NOMO-1 treated with DMSO at 0.1 percent for 48 hours (cell line): ENCODE measurements at regions not wholly inside any gene's neighbourhood (a gene's known extent, or its start where the extent isn't known, plus 50 kb on each side); places are given as distances from the start of the nearest gene placed in this dataset.

Experiments used
- DNase-seq: peaks from one replicate; lab custom pipeline; 2025; ENCODE audit not compliant: unreplicated experiment; lab: John Stamatoyannopoulos, UW

DNA sequence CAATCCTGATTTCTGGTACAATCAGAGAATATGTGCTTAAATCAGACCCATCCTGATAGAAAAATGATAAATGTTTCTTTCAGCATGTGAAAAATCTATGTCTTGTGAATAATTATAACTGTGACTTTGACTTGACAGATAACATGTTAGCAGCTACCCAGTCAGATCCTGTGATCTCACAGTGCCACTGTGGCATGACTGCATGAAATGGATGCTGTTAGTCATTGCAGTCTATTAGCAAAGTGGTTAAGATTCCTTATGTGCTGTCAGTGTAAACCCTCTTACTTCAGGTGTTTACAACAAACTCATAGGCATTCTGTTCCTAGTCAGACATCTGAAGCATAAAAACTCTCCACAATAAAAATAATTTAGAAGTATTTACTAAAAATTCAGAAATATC, 244.6 kb upstream of the RND3 start:
- DNase-seq, result no peak

DNA sequence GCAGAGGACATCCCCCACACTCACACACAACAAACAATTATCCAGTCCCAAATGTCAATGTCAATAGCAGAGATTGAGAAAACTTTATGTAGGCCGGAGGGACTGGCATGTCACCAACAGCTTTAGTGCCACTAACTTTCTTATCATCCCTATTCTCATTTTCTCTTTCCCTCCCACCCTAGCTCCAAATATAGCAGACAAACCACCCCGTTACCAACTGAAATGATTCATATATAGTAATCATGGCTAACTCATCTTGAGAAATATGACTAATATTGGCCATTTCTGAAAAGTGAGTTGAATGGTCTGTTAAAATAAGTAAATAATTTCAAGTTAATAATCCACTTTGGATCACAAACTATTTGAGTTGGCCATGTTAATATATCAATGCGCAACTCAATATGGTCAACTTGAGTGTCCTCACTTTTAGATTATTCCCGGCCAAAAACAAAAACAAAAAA, 242.1 kb upstream of the RND3 start:
- DNase-seq, result no peak

DNA sequence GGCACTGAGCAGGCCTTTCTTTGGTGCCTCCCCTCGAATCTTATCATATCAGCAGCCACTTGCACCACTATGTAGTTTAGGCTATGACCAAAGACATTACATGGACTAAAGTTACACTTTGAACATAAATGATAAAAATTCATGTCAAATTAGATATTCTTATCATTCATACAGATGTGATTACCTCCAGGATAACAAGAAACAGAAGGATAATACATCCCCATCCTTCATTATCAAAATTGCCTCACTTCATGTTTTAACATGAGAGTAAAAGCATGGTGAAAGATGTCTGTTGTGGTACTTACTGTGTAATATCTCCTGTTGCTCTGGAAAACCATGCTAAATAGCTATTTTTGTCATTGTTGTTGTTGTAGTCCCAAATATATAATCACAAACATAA, 230.8 kb upstream of the RND3 start:
- no peak for DNase-seq

DNA sequence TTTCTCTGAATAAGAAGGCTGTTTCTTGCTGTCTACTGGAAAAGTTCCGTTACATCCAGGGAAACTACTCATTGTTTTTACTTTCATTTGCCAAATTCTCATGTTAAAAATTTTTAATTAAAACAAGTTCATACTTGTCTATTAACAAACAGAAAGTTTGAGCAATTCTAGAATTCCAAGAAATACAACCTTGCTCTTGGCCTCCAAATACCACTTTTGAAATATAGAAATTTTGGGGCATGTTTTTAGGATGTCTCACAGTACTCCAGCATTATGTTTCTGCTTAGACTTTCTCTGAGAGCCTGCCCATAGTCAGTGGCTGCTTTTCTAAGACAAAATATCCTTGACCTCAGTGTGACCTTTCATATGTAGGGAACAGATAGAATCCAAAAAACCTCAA, 228.7 kb upstream of the RND3 start:
- DNase-seq, result no peak

DNA sequence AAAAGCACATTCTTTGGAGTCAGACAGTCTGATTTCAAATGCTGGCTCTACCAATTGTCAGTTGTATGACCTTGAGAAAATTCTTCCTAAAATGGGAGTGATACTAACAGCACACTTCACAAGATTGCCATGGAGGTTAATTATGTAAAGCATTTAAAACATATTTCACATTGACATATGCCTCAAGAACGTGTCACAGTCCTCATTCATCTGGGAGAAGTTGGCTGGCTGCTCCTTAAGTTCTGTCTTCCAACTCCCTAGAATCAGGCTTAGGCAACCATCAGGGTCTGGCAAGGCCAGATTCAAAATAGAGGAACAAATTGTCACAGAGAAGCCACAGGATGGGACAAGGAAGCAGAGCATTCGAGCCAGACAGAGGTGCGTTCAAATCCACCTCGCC, 228.0 kb upstream of the RND3 start:
- DNase-seq, result no peak

DNA sequence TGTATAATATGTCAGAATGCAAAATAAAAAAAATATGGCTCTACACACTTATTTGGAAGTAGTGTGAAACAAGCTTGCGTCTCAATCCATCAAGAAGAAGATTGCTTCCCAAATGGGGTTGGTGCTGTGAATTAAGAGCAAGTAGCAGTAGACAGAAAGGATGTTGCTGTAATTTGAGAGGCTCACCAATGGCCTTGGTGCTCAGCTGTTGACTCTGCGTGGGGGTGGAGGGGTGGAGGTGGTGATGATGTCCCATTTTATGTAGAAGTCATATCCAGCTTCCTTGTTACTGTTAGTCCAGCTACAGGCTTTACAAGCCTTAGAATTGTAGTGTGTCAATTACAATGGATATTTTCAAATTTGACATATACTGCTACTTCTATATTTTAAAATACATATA, 223.4 kb upstream of the RND3 start:
- DNase-seq, result no peak

DNA sequence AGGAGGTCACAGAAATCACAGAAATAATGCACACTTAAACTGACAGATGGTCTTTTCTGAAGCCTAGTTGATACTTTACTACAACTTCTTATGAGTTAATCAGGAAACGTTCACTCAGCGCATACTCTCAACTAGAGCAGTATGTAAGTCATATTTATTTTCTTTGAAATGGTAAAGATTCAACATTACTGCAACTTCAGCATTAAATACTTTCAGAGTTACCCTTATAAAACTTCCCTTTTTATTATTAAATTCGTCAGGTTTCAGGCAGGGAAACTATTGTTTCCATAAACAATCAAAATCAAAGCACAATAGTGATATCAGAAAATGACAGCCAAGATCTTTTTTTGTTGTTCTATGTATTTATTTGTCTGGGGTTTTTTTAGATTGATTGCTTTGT, 222.6 kb upstream of the RND3 start:
- no peak for DNase-seq

DNA sequence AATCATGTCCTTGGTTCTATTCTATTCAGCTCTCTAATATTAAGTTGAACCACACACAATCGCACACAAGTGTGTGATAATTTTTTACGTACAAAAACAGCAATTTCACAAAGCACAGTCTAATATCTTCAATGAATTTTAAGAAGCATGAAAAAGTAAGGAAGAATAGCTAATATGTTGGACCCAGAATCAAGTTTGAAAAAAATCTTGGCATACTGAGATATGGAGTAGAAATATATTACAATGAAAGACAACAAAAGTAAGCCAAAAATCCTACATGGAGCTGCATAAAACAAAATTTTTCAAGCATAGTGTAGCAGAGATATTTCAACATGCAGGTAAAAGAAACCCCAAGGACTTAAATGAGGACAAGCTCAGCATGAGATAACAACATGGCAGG, 219.1 kb upstream of the RND3 start:
- DNase-seq, result no peak

DNA sequence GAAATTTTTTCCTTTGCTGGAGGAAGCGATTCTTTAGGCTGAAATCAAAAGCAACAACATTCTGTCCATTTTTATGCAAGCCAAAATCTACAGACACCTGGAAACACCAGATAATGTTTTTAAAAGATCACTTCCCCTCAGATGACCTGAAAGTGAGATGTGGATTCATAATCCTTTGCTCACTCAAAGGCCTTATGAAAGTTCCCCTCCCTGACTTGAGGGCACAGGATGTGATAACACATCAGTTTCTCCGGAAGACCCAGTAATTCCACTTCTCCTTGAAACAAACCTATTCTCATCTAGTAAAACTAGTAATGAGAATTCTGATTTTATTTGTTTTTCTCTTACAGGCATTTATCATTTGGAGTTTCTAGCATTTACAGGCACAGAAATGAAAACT, 218.3 kb upstream of the RND3 start:
- DNase-seq, result no peak

DNA sequence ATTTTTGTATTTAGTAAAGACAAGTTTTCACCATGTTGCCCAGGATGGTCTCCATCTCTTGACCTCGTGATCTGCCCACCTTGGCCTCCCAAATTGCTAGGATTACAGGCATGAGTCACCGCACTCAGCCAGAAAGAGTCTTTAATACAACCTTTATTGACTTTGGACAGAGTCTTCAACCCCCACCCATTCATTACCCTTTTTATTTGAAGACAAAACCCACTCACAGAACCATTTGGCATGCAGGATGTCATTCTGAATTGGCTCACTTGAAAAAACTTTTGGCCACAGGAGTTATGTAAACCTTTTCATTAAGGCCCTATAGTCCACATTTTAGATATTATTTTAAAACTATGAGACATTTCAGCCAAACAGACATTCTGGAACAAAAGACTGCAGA, 217.9 kb upstream of the RND3 start:
- no peak for DNase-seq

DNA sequence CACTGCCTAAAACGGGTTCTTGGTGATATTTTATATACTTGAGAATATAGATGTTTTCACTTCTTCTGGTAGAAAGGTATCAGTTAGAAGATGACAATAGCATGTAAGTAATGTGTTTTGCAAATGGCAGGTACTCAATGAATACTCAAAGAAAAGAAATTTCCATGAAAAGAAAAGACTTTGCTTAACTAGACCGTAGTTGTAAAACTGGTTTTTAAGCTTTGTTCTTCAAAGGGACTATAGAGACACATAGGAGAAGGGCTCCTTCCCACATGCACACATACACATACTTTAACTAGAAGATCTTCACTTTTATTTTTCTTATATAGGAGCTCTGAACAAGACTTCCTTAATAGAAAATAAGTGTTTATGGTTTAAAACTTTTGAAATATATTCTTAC, 215.3 kb upstream of the RND3 start:
- no peak for DNase-seq

DNA sequence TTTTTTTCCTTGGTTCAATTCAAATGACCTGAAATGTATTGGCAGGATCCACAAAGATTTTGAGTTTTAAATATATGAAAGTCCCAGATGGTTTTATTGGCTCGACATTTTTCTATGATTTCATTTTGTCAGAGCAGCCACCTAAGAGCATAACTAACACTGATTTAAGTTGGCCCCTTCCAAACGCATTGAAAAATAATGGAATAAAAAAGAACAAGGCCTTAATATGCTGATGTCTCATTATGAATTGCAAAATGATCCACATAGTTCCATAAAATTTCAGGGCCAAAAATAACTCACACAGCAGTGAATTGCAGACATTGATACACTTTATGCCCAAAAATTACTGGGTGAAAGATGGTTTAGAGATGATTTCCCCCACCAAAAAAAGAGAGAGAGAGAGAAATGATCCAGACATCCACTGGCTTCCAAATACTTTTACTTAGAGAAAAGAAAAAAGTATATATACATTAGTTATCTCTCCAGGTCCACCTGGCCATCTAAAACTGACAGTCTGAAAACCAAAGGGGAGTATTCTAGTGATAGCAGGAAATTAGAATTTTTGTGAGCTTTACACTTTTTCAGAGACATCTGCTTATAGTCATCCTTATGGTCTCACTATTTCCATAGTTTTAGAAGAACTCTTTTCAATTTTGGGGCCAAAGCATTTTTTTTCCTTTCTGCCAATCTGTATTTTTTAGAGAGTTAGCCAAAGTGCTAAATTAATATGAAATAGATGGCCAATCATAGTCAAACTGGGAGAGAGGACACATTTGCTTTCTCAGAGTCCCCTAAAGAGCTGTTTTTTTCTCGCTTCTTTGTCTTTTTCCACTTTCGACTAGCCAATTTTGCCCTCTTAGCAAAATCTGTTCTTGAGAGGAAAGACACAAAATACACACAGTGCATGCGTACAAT, 213.5 kb upstream of the RND3 start:
- no peak for DNase-seq

DNA sequence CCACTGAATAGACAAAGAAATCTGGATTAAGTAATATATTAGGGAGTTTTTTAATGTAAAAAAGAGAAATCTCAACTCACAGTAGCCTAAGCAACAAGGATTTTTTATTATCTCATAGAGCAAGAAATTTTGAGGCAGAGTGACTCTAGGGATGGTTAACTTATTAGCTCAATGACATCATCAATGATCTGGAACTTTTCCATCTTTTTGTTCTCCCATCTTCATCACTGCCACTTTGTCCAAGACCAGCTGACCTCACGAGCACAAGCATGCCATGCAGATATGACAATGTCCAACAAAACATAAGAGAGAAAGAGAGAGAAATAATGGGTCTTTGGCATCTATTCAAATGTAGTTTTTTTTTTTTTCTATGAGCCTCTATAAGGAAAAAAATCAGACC, 211.8 kb upstream of the RND3 start:
- DNase-seq, result no peak

DNA sequence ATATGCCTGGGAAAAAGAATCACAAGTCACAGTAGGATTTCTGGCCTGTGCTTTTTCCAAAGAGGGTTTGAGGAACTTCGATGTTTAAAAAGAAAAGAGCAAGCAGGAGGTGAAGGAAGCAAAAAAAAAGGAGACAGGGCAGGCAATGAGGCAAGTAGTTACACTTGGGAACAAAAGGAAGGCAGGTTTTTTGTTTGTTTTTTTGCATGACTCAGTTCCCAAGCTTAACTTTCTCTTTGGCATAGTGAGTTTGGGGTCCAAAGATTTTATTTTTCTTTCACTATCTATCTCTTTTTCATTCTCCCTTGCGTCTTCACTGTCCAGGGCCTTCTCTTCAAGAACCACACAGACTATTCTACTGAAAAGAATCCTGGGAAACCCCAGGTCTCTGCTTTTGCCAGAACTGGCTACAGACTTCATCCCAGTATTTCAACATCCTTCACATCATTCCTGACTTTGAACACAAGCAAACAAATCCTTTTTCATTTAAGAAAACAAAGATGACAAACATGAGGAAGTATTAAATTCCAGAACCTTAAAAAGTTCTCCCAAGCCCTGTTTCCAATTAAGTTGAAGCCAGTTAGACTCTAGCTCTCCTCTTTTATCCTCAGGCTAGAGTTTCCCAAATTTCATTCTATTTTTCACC, 210.7 kb upstream of the RND3 start:
- no peak for DNase-seq

DNA sequence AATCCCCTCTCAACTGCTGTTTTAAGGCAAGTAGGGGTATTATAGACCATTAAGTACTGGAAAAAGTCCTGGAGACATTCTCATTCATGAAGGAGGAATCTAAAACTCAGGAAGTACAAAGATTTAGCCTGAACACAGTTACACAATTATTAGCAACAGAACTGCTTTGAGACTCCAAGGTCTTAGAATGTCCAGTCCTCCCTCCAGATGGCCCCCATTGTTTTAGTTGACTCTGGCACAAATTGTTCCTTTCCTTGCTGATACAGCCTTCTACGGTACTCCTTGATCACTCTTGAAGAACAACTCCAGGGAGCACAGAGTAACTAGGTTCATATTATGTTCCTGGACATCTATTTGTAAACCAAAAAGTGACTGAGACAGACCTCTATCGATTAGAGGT, 210.1 kb upstream of the RND3 start:
- no peak for DNase-seq

DNA sequence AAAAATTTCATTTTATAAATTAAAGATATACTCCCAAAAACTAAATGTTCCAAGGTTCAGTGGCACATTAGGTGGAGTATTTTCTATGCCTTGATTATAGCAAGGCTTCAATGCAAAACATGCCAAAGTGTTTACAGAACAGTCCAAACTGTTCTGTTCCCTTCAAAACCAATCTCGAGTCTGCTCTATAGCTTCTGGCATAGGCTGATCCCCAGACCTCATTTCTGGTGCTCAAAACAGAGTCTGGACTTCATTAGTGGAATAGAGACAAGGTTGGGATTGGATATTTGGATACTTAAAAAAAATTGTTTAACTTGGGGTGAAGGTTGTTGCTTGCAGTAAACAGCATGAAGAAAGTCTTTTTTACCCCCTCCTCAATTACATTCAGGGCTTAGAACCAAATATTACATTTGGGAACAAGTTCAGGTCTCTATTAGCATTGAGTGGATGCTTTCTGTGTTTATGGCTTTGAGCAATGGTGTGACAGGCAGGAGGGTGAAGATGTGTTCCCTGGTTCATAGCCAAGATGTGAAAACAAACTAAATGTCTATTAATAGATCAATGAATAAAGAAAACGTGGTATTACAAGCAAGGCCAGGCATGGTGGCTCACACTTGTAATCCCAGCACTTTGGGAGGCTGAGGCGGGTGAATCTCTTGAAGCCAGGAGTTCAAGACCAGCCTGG, 208.1 kb upstream of the RND3 start:
- DNase-seq, result no peak

DNA sequence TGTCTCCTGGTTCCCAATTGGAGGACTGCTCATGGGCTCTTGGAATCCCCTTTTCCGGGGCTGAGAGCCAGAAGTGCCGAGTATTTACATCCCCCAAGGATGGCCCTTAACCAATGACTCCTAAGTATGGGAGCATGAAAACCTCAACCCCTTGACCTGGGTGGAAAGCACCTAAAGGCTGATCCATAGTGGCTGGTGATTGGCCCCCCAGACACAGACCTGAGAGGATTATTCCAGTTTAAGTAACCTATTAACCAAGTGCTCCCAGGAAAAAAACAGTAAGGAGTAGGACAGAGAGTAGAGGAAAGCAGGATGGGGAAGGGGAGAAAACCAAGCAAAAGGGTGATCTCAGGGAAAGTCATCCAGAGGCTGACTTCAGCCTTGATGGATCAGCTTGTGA, 206.1 kb upstream of the RND3 start:
- DNase-seq, result no peak

DNA sequence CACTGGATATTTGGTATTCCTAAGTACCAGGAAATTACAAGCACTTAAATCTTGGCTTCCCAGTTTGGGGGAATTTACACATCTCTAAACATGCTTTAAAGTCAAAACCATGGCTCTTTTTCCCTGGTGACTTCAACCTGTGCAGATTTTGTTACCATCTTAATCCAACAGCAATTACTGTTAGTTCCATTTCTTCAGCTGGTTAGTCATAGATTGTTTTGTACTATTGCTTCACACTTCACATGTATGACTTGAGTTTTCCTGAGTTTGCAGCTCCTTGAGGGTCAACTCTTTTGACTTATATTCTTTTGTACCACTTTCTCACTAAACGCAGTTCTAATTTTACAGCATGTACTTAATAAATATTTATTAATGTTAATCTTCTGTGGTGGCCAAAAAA, 203.4 kb upstream of the RND3 start:
- DNase-seq, result no peak

DNA sequence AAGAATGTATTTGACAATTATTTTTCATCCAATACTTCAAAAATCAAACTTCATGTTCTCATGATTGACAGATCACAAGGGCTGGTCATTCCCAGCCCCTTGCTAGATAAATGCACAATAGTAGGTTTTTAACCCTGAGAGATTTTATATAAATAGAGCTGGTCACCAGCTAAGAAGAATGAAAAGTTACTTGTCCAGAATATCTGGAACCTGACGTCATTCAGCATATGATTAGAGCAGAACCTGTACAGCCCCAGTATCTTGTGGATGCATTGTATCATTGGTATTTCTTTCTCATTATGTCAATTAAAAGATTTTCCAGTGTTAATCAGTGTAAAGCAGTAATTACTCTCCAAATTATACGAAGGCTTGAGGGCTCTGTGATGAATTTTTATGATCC, 202.8 kb upstream of the RND3 start:
- DNase-seq, result no peak

DNA sequence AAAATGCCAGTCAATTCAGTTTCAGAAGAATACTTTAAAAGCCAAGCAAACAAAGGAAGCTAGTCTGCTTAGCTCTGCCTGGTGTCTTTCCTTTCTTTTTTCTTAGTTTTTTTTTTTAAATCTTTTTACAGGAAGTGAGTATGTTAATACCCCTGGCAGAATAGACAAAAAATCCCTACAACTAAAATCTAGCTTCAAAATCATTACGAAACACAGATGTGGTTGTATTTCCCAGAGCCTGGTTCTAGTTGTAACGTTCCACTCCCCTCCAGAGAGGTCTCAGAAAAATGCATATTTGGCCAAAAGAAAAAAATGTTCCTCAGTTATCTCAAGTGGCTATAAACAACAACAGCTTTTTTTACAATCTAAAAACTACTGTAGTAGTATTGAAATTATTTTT, 202.1 kb upstream of the RND3 start:
- DNase-seq, result no peak

DNA sequence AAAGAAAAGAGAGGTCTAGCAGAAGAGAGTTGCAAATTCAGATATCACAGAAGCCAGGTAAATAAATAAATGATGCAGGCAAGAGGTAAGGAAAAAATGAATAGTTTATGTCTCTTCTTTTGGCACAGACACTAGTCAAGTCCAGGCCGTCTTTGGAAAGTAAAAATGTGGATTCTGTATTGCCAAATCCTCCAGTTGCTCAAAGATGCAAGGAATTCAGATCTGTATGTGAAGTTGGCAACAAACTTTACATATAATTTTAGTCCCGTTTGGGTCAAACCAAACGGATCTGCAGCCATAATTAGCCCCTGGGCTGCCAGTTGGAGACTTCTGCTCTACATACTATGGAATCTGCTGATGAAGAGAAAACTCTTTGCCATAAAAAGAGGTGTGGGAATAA, 200.5 kb upstream of the RND3 start:
- DNase-seq, result no peak

DNA sequence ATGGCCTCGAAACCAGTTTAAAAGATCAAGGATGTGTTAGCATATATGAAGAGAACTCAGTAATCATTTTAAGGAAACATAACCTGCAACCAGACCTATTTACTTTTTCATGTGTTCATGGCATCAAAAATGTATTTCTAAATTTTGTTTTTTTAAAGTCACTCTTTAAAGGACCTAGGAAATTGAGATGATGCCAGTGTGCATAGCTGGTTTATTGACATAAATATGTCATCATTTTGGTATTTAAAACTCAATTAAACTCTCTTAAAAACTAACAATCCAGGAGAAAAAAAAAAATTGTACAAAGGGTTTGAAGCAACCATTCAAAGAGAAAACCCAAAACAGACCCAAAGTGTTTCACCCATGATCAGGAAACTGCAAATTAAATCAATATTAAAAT, 198.9 kb upstream of the RND3 start:
- DNase-seq, result no peak
